H1 (cell line): ENCODE measurements at regions not wholly inside any gene's neighbourhood (a gene's known extent, or its start where the extent isn't known, plus 50 kb on each side); places are given as distances from the start of the nearest gene placed in this dataset.

Experiments
- ASH2L ChIP-seq: fragments of 200-600, 300-600 bp; sonication (generic); IDR thresholded peaks from one replicate; pipeline ENCODE4 v1.7.1; 2017; ENCODE audit warnings: low read length
- ATF2 ChIP-seq: IDR thresholded peaks from 2 replicates; pipeline ENCODE4 v1.6.1; 2012; ENCODE audit warnings: low read length, inconsistent platforms
- BCL11A ChIP-seq, 2 experiments: IDR thresholded peaks; one replicate each; pipeline ENCODE4 v1.6.1; 2011; ENCODE audit warnings: low read depth in 2 of 2, low read length in 2 of 2, mild to moderate bottlenecking in 2 of 2
- BRCA1 ChIP-seq: IDR thresholded peaks from 2 replicates; pipeline ENCODE4 v1.6.1; 2012; ENCODE audit warnings: low read depth, low read length, improper control_type of control experiment
- CBX8 ChIP-seq: fragments of 300-800, 300-1000 bp; sonication (generic); IDR thresholded peaks from 2 replicates; pipeline ENCODE4 v1.7.1; 2016; ENCODE audit warnings: low read depth, low read length, borderline replicate concordance
- CREB1 ChIP-seq: IDR thresholded peaks from 2 replicates; pipeline ENCODE4 v1.6.1; 2012; ENCODE audit warnings: inconsistent platforms
- CTBP2 ChIP-seq: IDR thresholded peaks from 2 replicates; pipeline ENCODE4 v1.7.0; 2011; ENCODE audit warnings: borderline replicate concordance, mild to moderate bottlenecking, moderate library complexity, mixed read lengths, low read length; ENCODE audit not compliant: insufficient read depth, insufficient read length
- HDAC2 ChIP-seq, 2 experiments: fragments of 300-600 bp in 1 of 2; sonication (generic) in 1 of 2; IDR thresholded peaks; 2 replicates each; pipeline ENCODE4 v1.6.1; 2011 to 2012; ENCODE audit warnings: low read depth in 2 of 2, low read length in 2 of 2, mild to moderate bottlenecking in 2 of 2, moderate library complexity in 2 of 2, borderline replicate concordance in 1 of 2, inconsistent platforms in 1 of 2
- HDAC6 ChIP-seq: IDR thresholded peaks from one replicate; pipeline ENCODE4 v1.7.1; 2012; ENCODE audit warnings: low read depth, mild to moderate bottlenecking, inconsistent platforms, low read length, moderate library complexity
- JUN ChIP-seq: IDR thresholded peaks from 2 replicates; pipeline ENCODE4 v1.6.1; 2011; ENCODE audit warnings: low read depth, mild to moderate bottlenecking, improper control_type of control experiment, low read length
- KDM5A ChIP-seq: fragments of 200-600 bp; IDR thresholded peaks from 2 replicates; pipeline ENCODE4 v1.7.1; 2012; ENCODE audit warnings: mild to moderate bottlenecking, low read length, inconsistent platforms, mixed read lengths
- NANOG ChIP-seq: IDR thresholded peaks from 2 replicates; pipeline ENCODE4 v1.6.1; 2011; ENCODE audit warnings: low read length, low read depth, mild to moderate bottlenecking, inconsistent platforms; ENCODE audit not compliant: insufficient read depth, poor library complexity, severe bottlenecking
- NRF1 ChIP-seq: IDR thresholded peaks from 2 replicates; pipeline ENCODE4 v1.6.1; 2011; ENCODE audit warnings: mild to moderate bottlenecking, low read depth, low read length, improper control_type of control experiment
- RBBP5 ChIP-seq: IDR thresholded peaks from 2 replicates; pipeline ENCODE4 v1.7.1; 2012; ENCODE audit warnings: low read depth, mild to moderate bottlenecking, inconsistent platforms, low read length, moderate library complexity, borderline replicate concordance
- SIN3A ChIP-seq, 2 experiments: IDR thresholded peaks in 1 of 2; conservative IDR thresholded peaks in 1 of 2; 2 replicates each; pipeline ENCODE4 v1.6.1; 2011 to 2012; ENCODE audit warnings: low read length in 2 of 2, improper control_type of control experiment in 1 of 2, low read depth in 1 of 2, mild to moderate bottlenecking in 1 of 2
- SIRT6 ChIP-seq: IDR thresholded peaks from one replicate; pipeline ENCODE4 v1.7.1; 2012; ENCODE audit warnings: low read length, inconsistent platforms
- SP4 ChIP-seq: IDR thresholded peaks from 2 replicates; pipeline ENCODE4 v1.6.1; 2012; ENCODE audit warnings: low read length, inconsistent platforms
- TBP ChIP-seq: IDR thresholded peaks from 2 replicates; pipeline ENCODE4 v1.6.1; 2011; ENCODE audit warnings: low read depth, low read length, improper control_type of control experiment
- TF ChIP-seq, protein P1 (sequence below): IDR thresholded peaks from 2 replicates; pipeline ENCODE4 v1.6.1; 2011; ENCODE audit warnings: low read length, improper control_type of control experiment

GRCh38 chr1:42035830-42036604 lies 117.2 kb upstream of the GUCA2B start (continued):
- TF ChIP-seq HDAC2 (IDR thresholded peaks at IDR 0.05; ENCODE audit: borderline replicate concordance in 1 of 2, low read depth in 2 of 2, low read length in 2 of 2) = no peak
- TF ChIP-seq, protein P1, sequence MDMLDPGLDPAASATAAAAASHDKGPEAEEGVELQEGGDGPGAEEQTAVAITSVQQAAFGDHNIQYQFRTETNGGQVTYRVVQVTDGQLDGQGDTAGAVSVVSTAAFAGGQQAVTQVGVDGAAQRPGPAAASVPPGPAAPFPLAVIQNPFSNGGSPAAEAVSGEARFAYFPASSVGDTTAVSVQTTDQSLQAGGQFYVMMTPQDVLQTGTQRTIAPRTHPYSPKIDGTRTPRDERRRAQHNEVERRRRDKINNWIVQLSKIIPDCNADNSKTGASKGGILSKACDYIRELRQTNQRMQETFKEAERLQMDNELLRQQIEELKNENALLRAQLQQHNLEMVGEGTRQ = no peak
- no peak for TF ChIP-seq HDAC6
- TF ChIP-seq BCL11A (IDR thresholded peaks at IDR 0.05; ENCODE audit: low read depth in 2 of 2, low read length in 2 of 2) = no peak
- TF ChIP-seq ASH2L = peak; percentile 16
- TF ChIP-seq SP4 = no peak; the same call in 1 of the 2 replicates
- no peak for TF ChIP-seq NANOG
- no peak for TF ChIP-seq JUN
- TF ChIP-seq BRCA1 = no peak
- no peak for TF ChIP-seq CTBP2
- TF ChIP-seq CREB1 = no peak
- TF ChIP-seq SIN3A (conservative IDR thresholded peaks at IDR 0.05 in 1 of 2, IDR thresholded peaks at IDR 0.05 in 1 of 2; ENCODE audit: low read depth in 1 of 2, low read length in 2 of 2) = no peak
- TF ChIP-seq RBBP5 = no peak
- no peak for TF ChIP-seq ATF2
- TF ChIP-seq KDM5A = no peak
- TF ChIP-seq CBX8 = no peak
- peak; percentile 32; the same call in 1 of the 2 replicates for TF ChIP-seq NRF1
- TF ChIP-seq SIRT6 = no peak
- no peak for TF ChIP-seq TBP
